Activated CD4-positive, alpha-beta T cell treated with anti-CD3 and anti-CD28 coated beads for 4 hours (primary cell): ENCODE measurements at regions not wholly inside any gene's neighbourhood (a gene's known extent, or its start where the extent isn't known, plus 50 kb on each side); places are given as distances from the start of the nearest gene placed in this dataset.

Source experiments
- DNase-seq, 2 donors: peaks; one replicate each; pipeline ENCODE4 v3.0.0-alpha.2; 2020

DNA sequence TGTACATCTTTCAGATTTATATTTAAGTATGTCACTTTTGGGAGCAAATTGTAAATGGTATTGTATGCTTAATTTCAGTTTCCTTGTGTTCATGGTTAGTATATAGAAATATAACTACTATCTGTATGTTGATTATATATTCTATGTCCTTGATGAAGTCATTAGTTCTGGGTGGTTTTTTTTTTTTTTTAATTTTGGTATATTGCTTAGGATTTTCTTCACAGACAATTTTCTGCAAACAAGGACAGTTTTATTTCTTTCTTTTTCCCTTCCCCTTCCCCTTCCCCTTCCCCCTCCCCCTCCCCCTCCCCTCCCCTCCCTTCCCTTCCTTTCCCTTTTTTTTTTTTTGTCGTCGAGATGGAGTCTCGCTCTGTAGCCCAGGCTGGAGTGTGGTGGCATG lies 430.0 kb downstream of the TYW1 start:
- DNase-seq, result no peak

DNA sequence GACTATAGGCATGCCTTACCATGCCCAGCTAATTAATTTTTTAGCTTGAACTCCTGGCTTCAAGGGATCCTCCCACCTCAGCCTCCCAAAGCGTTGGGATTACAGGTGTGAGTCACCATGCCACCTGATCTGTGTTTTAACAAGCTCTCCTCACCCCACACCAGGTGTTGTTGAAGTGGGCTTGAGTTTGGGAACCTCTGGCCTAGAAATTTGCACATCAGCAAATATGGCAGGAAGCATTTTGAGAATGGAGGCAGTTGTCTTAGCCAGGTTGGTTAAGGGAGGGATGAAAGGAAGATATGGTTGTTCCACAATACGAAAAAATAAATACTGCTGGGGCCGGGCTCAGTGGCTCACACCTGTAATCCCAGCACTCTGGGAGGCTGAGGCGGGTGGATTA lies 433.1 kb downstream of the TYW1 start:
- no peak for DNase-seq

DNA sequence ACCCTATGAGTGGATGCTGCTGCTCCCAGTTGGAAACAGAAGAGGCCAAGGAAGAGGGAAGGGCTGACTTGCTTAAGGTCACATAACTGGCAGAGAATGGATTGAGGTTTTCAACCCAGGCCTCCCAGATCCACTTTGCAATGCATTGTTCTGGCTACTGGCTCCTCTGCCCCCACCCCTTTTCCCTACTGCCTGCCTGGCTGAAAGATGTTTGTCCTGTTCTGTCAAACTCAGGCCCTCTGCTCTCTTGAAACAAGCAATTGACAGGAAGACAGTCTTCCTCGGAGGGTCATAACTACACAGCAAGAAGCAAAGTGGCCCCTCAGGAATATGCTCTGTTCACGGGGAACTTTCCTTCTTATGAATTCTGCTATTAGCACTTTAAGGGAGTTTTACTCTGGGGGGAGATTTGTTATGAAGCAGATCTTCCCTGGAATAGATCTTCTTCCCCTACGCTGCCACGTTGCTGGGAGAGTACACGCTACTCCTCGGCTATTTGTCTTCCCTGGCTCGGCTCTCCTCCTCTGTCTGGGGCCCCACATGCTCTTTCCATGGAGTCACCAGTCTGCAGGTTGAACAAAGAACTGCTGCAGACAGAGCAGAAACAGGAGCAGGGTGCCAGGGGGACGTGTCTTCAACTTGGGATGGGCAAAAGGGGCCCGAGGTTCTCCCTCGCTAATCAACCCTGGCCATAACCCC lies 436.1 kb downstream of the TYW1 start:
- DNase-seq, result no peak

DNA sequence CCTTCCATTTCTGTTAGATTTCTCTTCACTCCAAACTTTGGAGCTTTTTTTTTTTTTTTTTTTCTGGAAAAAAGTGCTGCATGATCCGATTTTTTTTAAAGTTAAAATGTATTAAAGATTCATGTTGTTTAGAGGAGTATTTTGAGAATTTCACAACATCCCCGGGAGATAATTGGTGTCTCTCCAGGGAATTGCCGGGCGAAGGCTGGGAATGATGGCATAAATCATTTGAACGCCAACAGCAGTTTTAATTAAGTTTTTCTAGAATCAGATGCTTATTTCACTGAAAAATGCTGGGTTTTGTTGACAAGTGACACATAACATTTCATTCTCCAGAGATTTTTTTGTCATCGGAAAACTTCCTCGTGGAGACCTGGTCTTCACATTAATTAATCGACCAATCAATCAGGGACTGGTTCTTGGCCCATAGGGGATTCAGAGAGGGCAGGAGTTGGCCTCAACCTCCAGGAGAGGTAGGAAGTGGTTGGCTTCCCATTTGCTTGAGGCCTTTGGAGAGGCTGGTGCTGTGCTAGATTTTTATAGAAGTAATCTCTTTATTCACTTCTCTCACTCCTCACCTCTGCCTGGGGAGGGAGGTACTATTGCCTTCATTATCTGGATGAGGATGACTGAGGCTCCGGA lies 439.4 kb downstream of the TYW1 start:
- DNase-seq, result no peak

DNA sequence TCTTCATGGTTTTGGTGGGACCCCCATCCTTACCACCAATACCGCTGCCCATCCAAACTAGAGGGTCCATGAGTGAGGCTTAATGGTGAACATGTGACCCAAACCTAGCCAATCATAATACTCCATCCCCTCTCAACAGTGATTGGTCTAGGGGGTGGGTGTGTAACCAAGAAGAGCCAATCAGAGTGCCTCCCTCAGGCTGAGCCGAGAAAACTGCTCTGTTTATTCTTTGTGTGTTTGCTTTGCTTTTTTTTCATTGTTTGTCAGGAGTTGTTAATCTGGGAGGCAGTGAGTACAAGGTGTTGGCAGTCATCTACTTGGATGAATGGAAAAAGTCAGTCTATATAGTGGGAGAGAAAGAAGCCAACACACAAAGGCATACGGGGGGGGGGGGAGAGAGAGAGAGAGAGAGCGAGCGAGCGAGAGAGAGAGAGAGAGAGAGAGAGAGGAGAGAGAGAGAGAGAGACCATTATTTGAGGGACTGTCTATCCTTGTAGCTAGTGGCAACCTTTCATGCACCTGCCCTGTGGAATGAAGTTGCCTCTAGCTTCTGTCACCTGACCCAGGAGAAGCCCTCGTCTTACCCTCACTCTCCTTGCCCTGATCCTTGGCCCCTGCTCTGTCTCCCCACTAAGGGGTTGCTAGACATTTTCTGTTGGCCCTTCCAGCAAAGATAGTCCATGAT lies 441.7 kb downstream of the TYW1 start:
- DNase-seq, result no peak

DNA sequence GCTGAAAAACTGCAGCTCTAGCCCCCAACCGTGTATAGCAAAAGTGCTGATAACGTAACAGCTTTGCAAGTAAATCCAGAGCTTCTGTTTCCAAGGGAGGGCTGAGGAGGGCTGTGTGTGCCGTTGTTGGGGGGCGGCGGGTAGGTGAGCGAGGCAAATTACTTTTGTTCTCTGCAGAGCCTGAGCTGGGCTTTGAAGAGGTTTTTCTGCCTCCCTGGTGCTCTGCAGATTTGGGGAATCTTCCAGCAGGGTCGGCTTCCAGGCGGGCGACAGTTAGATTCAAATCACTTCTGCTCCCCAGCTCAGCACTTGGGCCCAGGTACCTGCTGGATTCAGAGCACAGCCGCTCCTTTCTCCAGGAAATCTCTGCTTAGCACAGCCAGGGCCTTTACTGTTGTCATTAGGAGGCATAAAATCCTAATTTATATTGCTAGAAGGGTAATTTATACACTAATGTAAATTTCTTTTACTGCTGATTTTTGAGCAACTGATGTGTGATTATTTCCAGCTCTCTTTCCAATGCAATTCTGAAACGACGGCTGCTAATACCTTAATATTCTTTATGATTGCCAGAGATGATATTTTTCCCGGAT lies 442.4 kb downstream of the TYW1 start:
- no peak for DNase-seq

DNA sequence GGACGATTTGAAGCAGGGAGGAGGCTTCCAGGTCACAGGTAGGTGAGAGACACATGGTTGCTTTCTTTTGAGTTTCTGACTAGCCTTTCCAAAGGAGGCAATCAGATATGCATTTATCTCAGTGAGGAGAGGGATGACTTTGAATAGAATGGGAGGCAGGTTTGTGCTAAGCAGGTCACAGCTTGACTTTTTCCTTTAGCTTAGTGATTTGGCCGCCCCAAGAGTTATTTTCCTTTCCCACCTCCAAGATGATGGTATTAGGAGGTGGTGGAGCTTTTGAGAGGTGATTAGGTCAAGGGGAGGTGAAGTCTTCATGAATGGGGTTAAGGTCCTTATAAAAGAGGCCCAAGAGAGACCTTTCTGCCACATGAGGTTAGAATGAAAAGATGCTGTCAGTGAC lies 443.7 kb downstream of the TYW1 start:
- no peak for DNase-seq

DNA sequence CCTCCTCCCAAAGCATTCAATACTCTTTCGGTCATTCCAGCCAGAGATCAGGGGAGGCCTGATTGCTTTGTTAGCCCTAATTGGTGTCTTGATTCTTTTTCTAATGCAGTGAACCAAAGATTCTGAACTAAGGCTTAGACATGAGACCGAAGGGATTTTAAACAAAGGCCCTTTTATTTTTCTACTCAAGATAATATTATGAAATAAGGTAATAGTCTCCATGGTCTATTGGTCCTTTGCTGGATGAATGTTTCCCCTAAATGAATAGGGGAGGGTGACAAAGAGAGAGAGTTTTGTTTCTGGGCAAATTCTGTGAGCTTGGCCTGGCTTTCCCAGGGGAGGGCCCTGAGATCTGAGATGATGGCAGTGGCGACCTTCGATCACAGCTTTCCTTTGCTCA lies 449.1 kb downstream of the TYW1 start:
- no peak for DNase-seq

DNA sequence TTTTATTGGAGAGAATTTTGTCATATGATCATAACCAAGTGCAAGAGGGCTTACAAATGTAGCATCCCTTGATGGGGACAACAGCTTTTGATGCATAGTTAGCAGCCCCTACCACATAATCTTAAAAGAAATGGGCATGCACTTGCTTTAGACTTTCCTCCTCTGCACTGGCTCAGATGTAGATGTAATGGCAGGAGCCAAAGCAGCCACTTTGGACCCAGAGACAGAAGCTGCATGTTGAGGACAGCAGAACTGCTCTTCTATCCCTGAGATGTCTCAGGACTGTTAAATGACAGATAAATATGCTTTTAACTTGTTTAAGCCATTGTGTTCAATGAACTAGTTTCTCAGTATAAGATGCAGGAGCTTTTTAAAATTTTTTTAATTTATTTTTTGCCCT lies 450.7 kb downstream of the TYW1 start:
- DNase-seq, result no peak

DNA sequence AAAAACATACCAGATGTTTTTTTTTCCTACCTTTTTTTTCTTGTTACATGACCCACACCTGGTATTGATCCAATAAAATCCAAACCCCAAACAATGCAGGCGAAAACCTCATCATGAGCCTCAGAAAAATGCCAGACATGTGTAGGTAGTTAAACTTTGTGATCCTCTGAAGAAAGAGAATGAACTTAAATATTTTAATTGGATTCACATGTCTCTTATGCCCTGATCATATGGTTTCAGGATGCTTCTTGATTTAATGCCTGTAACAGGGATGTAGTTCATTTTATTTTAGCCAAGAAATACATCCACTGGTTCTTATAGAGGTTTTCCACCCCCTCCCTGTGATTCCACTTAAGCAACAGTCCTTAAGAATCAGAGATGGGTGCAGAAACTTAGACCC lies 451.6 kb downstream of the TYW1 start:
- DNase-seq, result no peak

DNA sequence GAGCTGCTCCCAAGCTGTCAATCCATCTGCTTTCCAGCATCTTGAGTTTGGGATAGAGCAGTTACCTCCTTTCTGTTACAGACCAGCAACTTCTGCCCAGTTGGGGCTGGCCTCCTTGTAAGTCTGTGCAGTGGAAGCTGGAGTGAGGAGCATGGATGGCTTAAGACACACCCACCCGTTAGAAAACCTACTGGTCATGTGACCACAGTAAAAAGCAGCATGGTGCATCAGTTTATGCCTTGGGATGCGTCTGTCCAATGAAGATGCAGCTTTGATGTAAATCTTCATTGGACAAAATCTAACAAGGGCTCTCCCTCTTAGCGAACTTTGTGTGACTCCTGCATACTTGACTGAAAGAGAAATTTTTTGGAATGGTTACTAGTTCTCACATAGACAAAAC lies 453.5 kb downstream of the TYW1 start:
- no peak for DNase-seq

DNA sequence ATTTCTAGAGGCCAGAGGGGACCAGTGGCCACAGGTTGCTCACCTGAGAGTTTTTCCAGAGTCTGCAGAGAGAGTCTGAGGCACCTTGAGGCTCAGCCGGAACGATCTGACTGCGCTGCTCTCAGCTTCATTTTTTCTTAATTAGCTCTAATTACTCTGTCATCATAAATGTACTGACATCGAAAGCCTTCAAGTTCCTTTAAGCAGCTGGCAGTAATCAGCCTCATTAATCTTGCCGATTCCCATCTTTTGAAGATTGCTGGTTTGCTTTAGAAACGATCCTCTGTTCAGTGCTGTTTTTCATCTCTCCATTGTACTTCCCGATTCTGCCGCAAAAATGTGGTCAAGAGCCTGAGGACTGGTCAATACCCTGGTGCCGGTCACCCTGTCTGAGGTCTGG lies 454.7 kb downstream of the TYW1 start:
- no peak for DNase-seq

DNA sequence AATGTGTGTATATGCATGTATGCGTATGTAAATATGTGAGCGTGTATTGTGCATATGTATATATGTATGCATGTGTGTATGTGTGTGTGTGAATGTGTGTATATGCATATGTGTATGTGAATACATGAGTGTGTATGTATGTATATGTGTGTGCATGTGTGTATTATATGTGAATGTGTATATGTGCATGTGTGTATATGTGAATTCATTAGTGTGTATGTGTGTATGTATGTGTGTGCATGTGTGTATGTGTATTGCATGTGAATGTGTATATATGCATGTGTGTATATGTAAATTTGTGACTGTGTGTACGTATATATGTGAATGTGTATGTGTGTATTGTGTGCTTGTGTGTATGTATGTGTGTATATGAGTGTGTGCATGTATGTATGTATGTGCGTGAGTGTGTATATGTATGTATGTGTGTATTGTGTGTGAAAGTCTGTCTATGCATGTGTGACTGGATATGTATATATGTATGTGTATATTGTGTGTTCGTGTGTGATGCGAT lies 455.9 kb downstream of the TYW1 start:
- no peak for DNase-seq

DNA sequence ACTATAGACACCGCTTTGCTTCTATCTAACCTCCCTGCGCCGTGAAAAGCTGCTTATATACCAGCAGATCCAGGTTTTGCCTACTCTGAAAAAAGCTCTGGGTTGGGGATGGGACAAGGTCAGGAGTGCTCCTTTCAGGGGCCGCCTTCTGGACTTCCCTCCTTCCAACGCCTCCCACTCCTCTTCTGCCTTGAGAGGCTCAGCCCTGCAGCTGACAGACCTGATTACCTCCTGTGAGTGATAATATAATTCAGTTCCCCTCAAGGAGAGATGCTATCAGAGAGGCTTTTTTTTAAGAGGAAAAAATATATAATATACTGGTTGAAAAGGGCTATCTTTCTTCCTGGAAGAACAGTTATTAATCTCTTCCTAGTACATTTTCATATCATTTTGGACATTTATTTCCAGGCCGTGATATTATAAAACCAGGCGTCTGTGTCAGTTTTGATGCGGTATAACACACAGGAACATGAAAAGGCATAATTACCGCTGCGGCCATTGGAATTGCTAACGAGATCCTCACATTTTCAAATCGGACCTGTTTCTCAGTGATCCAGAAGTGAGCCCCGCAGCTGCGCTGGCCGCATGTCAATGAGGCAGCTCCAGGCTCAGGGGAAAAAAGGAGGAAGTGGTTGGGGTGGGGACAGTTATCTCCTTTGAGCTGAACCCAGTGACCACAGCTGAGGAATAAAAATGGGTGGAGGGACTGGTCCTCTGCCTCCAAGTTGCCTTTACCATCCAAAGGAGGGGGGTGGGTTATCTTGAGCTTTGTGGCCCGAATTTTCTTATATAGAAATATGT lies 457.1 kb downstream of the TYW1 start:
- no peak for DNase-seq

DNA sequence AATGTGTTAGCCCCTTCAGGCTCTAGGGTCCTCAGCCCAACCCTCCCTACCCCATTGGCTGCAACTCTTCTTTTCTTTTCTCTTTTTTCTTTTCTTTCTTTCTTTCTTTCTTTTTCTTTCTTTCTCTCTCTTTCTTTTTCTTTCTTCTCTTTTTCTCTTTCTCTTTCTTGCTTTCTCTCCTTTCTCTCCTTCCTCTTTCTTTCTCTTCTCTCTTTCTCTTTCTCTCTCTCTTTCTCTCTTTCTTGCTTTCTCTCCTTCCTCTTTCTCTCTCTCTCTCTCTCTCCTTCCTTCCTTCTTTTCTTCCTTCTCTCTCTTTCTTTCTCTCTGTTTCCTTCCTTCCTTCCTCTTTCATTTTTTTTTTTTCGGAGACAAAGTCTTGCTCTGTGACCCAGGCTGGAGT lies 458.9 kb downstream of the TYW1 start:
- DNase-seq, result no peak

DNA sequence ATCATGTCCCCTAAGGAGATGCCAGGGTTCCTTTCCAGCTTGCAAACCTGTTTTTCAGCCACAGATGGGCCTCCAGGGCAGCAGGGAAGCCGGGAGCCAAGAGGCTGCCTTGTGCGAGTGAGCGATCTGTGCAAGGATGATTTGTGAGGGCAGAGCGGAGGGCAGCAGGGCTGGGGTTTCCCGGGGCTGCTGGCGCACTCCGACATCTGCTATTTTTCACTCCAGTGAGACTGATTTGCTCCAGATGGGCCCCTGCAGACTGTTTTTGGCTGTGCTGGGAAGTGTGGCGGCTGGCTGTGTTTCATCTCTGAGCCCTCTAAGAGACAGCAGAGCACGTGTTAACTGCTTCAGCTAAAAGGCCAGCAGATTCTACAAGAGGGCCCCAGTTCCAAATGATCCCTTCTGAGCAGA lies 466.2 kb downstream of the TYW1 start:
- DNase-seq, result no peak

DNA sequence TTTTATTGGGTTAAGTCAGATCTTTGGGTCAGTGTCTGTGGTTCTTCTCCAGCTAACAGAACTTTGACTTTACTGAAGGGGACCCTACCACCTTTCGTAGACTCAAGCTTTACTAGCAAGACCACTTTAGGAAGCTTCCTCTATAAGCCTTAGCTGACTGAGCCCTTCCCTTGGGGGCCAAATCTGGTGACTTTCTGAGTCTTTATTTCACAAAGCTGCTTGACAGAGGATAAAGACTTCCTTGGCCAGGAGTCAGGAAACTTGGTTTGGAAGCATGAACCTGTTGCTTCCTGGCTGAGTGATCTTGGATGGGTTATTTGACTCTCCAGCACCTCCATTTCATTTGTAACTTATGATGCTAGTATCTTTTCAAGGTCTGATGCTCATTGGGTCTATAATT lies 466.7 kb downstream of the TYW1 start:
- DNase-seq, result no peak

DNA sequence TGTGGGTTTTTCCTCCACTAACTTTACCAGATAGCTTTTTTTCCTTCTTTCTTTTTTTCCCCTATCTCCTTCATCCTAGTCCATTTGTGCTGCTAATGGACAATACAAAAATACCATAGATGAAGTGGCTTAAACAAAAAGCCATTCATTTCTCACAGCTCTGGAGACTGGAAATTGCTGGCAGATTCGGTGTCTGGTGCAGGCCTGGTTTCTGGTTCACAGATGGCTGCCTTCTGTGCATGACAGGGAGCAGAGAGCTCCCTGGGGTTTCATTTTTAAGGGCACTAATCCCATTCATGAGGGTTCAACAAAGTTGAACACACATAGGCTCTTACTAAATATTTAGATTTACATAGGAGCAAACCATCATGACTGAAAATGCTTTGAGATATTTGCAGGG lies 467.4 kb downstream of the TYW1 start:
- no peak for DNase-seq

DNA sequence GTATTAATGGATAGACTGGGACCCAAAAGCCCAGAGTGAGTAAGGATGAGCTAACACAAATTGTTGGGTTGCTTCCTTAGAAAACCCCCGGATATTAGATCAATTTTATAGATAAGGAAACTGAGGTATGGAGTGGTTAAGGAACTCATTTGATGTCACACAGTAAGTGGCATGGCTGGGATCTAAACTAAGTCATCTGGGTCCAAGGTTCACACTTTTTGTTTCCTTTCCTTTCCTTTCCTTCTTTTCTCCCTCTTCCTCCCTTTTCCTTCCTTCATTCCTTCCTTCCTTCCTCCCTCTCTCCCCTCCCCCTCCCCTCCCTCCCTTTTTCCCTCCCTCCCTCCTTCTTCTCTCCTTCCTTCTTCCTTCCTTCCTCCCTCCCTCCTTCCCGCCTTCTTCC lies 469.5 kb downstream of the TYW1 start:
- DNase-seq, result no peak

DNA sequence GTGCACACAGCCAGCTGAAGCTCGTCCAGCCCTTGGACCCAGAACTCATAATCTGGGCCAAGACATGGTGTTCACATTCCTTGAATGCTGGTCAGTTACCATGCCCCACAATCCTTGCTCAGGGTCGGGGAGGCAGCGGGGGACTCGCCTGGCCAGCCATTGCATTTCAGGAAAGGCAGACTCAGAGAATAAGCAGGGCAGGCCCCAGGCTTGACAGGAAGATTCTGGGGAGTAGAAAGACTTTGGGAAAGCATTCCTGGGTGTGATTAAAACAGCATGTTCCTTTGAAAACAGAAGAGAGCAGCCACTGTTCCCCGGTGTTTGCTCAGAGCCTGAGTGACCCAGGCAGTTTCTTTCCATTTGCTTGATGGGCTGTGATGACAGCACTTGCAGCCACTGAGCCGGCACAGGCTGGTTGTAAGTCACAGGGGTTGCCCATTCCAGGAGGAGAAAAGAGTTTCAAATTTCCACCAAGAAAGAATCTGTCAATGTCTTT lies 473.7 kb downstream of the TYW1 start:
- DNase-seq, result no peak

DNA sequence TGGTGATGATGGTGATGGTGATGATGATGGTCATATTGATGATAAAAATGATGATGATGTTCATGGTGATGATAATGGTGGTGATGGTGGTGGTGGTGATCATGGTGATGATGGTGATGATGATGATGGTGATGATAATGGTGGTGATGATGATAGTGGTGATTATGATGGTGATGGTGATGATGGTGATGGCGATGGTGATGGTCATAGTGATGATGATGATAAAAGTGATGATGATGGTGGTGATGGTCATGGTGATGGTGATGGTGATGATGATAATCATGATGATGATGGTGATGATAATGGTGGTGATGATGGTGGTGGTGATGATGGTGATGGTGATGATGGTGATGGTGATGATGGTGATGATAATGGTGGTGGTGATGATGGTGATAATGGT lies 478.7 kb downstream of the TYW1 start:
- no peak for DNase-seq

DNA sequence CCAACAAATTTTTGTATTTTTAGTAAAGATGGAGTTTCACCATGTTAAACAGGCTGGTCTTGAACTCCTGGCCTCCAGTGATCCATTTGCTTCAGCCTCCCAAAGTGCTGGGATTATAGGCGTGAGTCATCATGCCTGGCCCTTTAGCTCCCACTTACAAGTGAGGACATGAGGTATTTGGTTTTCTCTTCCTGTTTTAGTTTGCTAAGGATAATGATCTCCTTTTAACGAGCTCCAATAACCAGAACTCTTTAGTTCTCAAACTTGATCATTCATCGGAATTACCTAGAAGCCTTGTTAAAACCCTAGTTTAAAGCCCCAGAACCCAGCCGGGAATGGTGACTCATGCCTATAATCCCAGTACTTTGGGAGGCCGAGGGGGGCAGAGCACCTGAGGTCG lies 481.4 kb downstream of the TYW1 start:
- no peak for DNase-seq

DNA sequence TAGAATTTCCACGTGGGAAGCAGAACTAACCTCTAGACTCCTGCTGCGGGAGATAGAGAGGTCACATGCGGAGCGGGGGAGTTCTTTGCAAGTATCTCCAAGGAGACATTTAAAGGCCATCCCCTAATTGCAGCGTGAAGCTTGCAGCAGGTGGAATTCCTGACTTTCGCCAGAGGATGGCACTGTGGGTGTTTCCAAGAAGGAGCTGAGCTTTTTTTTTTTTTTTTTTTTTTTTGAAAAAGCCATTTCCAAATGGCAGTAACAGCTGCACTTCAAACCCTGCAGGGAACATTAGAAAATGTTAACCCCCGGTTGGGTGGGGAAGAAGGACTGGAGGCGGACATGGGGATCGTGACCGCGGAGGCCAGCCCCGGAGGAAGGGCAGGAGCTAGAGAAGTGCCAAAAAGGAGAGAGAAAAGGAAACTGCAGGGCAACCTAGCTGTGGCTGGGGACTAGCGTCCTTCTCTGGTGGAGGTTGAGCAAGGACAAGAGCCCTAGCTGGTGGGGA lies 487.7 kb downstream of the TYW1 start:
- DNase-seq, result no peak
